Activated naive CD8-positive, alpha-beta T cell treated with anti-CD3 and anti-CD28 coated beads, Interleukin-2, amount 10 ng/mL, durations not matched to agents 7 days and 5 days (primary cell): ENCODE measurements at regions not wholly inside any gene's neighbourhood (a gene's known extent, or its start where the extent isn't known, plus 50 kb on each side); places are given as distances from the start of the nearest gene placed in this dataset.

Source experiments
- ATAC-seq: fragments of 150-1000 bp; cut with Tn5 transposase; one replicate; pipeline ENCODE4 v1.10.0; 2021; ENCODE audit warnings: low read depth, moderate library complexity
- POLR2A ChIA-PET: fragments of 350-600 bp; sonication (Branson Sonifier 250); formaldehyde crosslinking; loops from one replicate; lab custom pipeline; 2021; ENCODE audit warnings: antibody characterized with exemption; lab: Charles Lee
- DNase-seq: peaks from one replicate; pipeline ENCODE4 v3.0.0; 2021
- H3K27ac Mint-ChIP-seq: one replicate; pipeline ENCODE4 v1.8.0; 2022; ENCODE audit warnings: mild to moderate bottlenecking, mixed read lengths
- H3K27me3 Mint-ChIP-seq: one replicate; pipeline ENCODE4 v1.8.0; 2022; ENCODE audit warnings: mild to moderate bottlenecking, moderate library complexity, mixed read lengths
- H3K36me3 Mint-ChIP-seq: one replicate; pipeline ENCODE4 v1.8.0; 2021; ENCODE audit warnings: mild to moderate bottlenecking, mixed read lengths
- H3K4me1 Mint-ChIP-seq: one replicate; pipeline ENCODE4 v1.8.0; 2021; ENCODE audit warnings: mixed read lengths
- H3K4me3 Mint-ChIP-seq: one replicate; pipeline ENCODE4 v1.8.0; 2022; ENCODE audit warnings: mild to moderate bottlenecking, moderate library complexity, mixed read lengths
- H3K9me3 Mint-ChIP-seq: one replicate; pipeline ENCODE4 v1.8.0; 2021; ENCODE audit warnings: mixed read lengths

- POLR2A ChIA-PET = no interaction called here
- H3K4me1 Mint-ChIP-seq = no peaks in the 10 kb centered on the region
- ATAC-seq (no peak), DNase-seq (no peak)
- no peak overlapping the region for H3K4me3 Mint-ChIP-seq
- peaks cover 6% of the 10 kb centered on the region for H3K27me3 Mint-ChIP-seq
- H3K9me3 Mint-ChIP-seq = peaks cover 5% of the 10 kb centered on the region
- H3K36me3 Mint-ChIP-seq = no peaks in the 10 kb centered on the region
- no peak overlapping the region for H3K27ac Mint-ChIP-seq
These were observed 272.5 kb upstream of the SOX4 start for GRCh38 chr6:21321076-21321475.

- peaks cover 5% of the 10 kb centered on the region for H3K9me3 Mint-ChIP-seq
- no peaks in the 10 kb centered on the region for H3K36me3 Mint-ChIP-seq
- H3K4me3 Mint-ChIP-seq = no peak overlapping the region
- POLR2A ChIA-PET = no interaction called here
- no peak for DNase-seq
- no peak for ATAC-seq
- peaks cover 8% of the 10 kb centered on the region for H3K27me3 Mint-ChIP-seq
- H3K27ac Mint-ChIP-seq = no peak overlapping the region
- no peaks in the 10 kb centered on the region for H3K4me1 Mint-ChIP-seq
These were observed 272.0 kb upstream of the SOX4 start for GRCh38 chr6:21321531-21321930.

- peaks cover 5% of the 10 kb centered on the region for H3K9me3 Mint-ChIP-seq
- POLR2A ChIA-PET = no interaction called here
- no peak for ATAC-seq
- no peaks in the 10 kb centered on the region for H3K36me3 Mint-ChIP-seq
- no peak overlapping the region for H3K27ac Mint-ChIP-seq
- no peak overlapping the region for H3K4me3 Mint-ChIP-seq
- DNase-seq = no peak
- H3K4me1 Mint-ChIP-seq = no peaks in the 10 kb centered on the region
- H3K27me3 Mint-ChIP-seq = peaks cover 5% of the 10 kb centered on the region
These were observed 270.0 kb upstream of the SOX4 start for GRCh38 chr6:21323577-21323976.

- ATAC-seq (no peak), DNase-seq (no peak)
- H3K4me1 Mint-ChIP-seq = no peaks in the 10 kb centered on the region
- POLR2A ChIA-PET = no interaction called here
- peaks cover 5% of the 10 kb centered on the region for H3K27me3 Mint-ChIP-seq
- H3K4me3 Mint-ChIP-seq = no peak overlapping the region
- H3K27ac Mint-ChIP-seq = no peak overlapping the region
- H3K9me3 Mint-ChIP-seq = no peaks in the 10 kb centered on the region
- no peaks in the 10 kb centered on the region for H3K36me3 Mint-ChIP-seq
These were observed 268.2 kb upstream of the SOX4 start for GRCh38 chr6:21325201-21325856.

GRCh38 chr6:21327326-21328112 is 266.0 kb upstream of the SOX4 start:
- POLR2A ChIA-PET = no interaction called here
- ATAC-seq (no peak), DNase-seq (no peak)
- Mint-ChIP-seq H3K36me3 (no peaks in the 10 kb centered on the region), H3K4me3 (no peak overlapping the region), H3K4me1 (no peaks in the 10 kb centered on the region), H3K27me3 (peaks cover 5% of the 10 kb centered on the region), H3K9me3 (no peaks in the 10 kb centered on the region), H3K27ac (no peak overlapping the region)

GRCh38 chr6:21331235-21331634 is 262.3 kb upstream of the SOX4 start:
- H3K4me3 Mint-ChIP-seq = no peak overlapping the region
- POLR2A ChIA-PET = no interaction called here
- no peaks in the 10 kb centered on the region for H3K36me3 Mint-ChIP-seq
- H3K27ac Mint-ChIP-seq = no peak overlapping the region
- ATAC-seq = no peak
- no peaks in the 10 kb centered on the region for H3K4me1 Mint-ChIP-seq
- H3K9me3 Mint-ChIP-seq = no peaks in the 10 kb centered on the region
- peaks cover 5% of the 10 kb centered on the region for H3K27me3 Mint-ChIP-seq
- no peak for DNase-seq

- Mint-ChIP-seq H3K27me3 (peaks cover 3% of the 10 kb centered on the region), H3K4me1 (no peaks in the 10 kb centered on the region), H3K9me3 (no peaks in the 10 kb centered on the region), H3K4me3 (no peak overlapping the region), H3K36me3 (no peaks in the 10 kb centered on the region), H3K27ac (no peak overlapping the region)
- POLR2A ChIA-PET = no interaction called here
- ATAC-seq (no peak), DNase-seq (no peak)
These were observed 261.5 kb upstream of the SOX4 start for GRCh38 chr6:21332077-21332476.

GRCh38 chr6:21332660-21333059 is 260.9 kb upstream of the SOX4 start:
- no peak for DNase-seq
- Mint-ChIP-seq H3K27me3 (peaks cover 3% of the 10 kb centered on the region), H3K27ac (no peak overlapping the region), H3K4me1 (no peaks in the 10 kb centered on the region), H3K36me3 (no peaks in the 10 kb centered on the region), H3K4me3 (no peak overlapping the region), H3K9me3 (no peaks in the 10 kb centered on the region)
- POLR2A ChIA-PET = no interaction called here
- ATAC-seq = no peak

- POLR2A ChIA-PET = no interaction called here
- Mint-ChIP-seq H3K4me3 (no peak overlapping the region), H3K36me3 (no peaks in the 10 kb centered on the region), H3K27ac (no peak overlapping the region), H3K4me1 (no peaks in the 10 kb centered on the region), H3K9me3 (no peaks in the 10 kb centered on the region), H3K27me3 (peaks cover 3% of the 10 kb centered on the region)
- no peak for ATAC-seq
- DNase-seq = no peak
These were observed 259.8 kb upstream of the SOX4 start for GRCh38 chr6:21333715-21334114.

GRCh38 chr6:21334651-21335050 is 258.9 kb upstream of the SOX4 start:
- H3K9me3 Mint-ChIP-seq = no peaks in the 10 kb centered on the region
- no peak overlapping the region for H3K27ac Mint-ChIP-seq
- POLR2A ChIA-PET = no interaction called here
- no peaks in the 10 kb centered on the region for H3K36me3 Mint-ChIP-seq
- H3K27me3 Mint-ChIP-seq = peaks cover 3% of the 10 kb centered on the region
- H3K4me1 Mint-ChIP-seq = no peaks in the 10 kb centered on the region
- DNase-seq (no peak), ATAC-seq (no peak)
- no peak overlapping the region for H3K4me3 Mint-ChIP-seq

- POLR2A ChIA-PET = no interaction called here
- no peak overlapping the region for H3K4me3 Mint-ChIP-seq
- H3K36me3 Mint-ChIP-seq = no peaks in the 10 kb centered on the region
- H3K4me1 Mint-ChIP-seq = no peaks in the 10 kb centered on the region
- no peak for ATAC-seq
- no peak overlapping the region for H3K27ac Mint-ChIP-seq
- H3K9me3 Mint-ChIP-seq = no peaks in the 10 kb centered on the region
- peaks cover 3% of the 10 kb centered on the region for H3K27me3 Mint-ChIP-seq
- no peak for DNase-seq
These were observed 258.0 kb upstream of the SOX4 start for GRCh38 chr6:21335591-21335990.

GRCh38 chr6:21337263-21337662 is 256.3 kb upstream of the SOX4 start:
- Mint-ChIP-seq H3K27ac (no peak overlapping the region), H3K4me1 (no peaks in the 10 kb centered on the region), H3K36me3 (no peaks in the 10 kb centered on the region), H3K9me3 (no peaks in the 10 kb centered on the region), H3K27me3 (peaks cover 3% of the 10 kb centered on the region), H3K4me3 (no peak overlapping the region)
- DNase-seq = no peak
- ATAC-seq = no peak
- POLR2A ChIA-PET = no interaction called here

GRCh38 chr6:21340573-21340972 is 253.0 kb upstream of the SOX4 start:
- DNase-seq (no peak), ATAC-seq (no peak)
- POLR2A ChIA-PET = no interaction called here
- Mint-ChIP-seq H3K36me3 (no peaks in the 10 kb centered on the region), H3K4me1 (no peaks in the 10 kb centered on the region), H3K4me3 (no peak overlapping the region), H3K9me3 (no peaks in the 10 kb centered on the region), H3K27ac (no peak overlapping the region), H3K27me3 (peaks cover 5% of the 10 kb centered on the region)

- Mint-ChIP-seq H3K4me3 (no peak overlapping the region), H3K4me1 (no peaks in the 10 kb centered on the region), H3K9me3 (no peaks in the 10 kb centered on the region), H3K27ac (no peak overlapping the region), H3K36me3 (no peaks in the 10 kb centered on the region), H3K27me3 (peaks cover 2% of the 10 kb centered on the region)
- no peak for DNase-seq
- POLR2A ChIA-PET = no interaction called here
- no peak for ATAC-seq
These were observed 251.6 kb upstream of the SOX4 start for GRCh38 chr6:21341910-21342309.
